Glomerular visceral epithelial cell (primary cell): ENCODE measurements at regions not wholly inside any gene's neighbourhood (a gene's known extent, or its start where the extent isn't known, plus 50 kb on each side); places are given as distances from the start of the nearest gene placed in this dataset.
"Not testable (repeated sequence)": the region's sequence is repeated elsewhere in the genome, so short reads cannot be mapped to it uniquely, and the experiment has no call there.

Source experiments
- DNase-seq: peaks from one replicate; pipeline ENCODE4 v3.0.0-alpha.2; 2016; ENCODE audit errors: extremely low spot score

DNA sequence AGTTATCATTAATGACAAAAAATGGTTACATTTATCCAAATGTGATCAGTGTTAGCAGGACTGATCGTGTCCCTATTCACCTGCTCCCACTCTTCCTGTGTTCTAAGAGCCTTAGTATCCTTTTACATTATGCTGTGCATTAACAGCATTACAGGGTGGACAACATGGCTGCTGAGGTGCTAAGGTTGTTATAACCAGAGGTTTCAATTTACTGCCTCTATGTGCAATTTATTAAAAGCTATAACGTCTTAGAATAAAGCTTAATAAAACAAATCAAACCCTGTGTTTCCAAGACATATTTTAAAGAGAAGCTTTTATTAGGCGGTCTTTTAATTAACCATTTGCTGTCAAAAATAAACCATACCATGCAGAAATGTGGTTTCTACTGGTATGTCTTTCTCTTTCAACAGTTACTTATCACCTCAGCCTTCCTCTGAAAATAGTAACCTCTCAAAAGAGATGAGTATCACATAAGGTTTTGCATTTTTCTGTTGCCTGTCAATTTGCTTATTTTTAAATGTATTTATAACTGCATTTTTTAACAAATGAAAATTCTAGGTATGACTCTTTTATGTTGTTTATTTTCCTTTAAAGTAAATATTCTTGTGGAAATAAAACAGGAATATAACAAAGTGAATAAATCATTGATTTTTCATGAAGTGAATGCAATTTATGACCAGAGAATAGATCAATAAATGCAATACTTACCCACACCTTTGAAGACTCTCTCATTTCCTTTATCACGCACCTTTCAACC is 849.8 kb upstream of the SORCS1 start:
- DNase-seq: no peak

DNA sequence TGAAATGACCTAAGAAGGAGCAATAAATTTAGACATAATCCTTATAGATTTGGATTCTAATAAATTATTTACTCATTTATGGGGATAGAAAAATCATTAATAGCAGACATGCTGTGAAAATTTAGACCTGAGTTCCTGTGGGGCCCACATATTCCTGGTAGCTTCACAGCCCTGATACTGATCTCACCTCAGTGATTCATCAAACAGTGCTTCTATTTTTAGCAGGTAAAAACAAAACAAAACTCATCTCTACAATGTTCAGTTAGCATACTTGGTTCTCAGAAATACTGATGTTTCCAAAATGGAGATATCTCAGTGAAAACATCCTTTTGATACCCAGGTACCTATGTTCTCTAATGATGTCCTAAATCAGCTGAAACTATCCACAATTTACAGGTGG is 841.1 kb upstream of the SORCS1 start:
- no peak for DNase-seq

DNA sequence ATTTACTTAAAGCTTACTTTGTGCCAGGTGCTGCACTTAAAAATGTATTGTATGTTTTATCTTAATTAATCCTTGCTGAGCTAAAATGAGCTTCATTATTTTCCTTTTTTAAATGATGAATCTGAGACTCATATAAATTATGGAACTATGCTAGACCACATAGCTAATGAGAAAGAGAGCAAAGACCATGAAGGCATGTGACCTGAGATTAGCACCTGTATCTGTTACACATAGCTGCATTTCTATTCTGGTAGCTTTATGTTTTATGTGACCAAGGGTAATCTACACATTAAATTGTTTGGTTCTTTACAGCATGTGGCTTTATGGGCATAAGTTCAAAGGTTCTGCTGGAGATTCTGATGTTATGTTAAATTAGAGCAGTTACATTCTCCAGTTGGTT is 839.1 kb upstream of the SORCS1 start:
- DNase-seq: no peak

DNA sequence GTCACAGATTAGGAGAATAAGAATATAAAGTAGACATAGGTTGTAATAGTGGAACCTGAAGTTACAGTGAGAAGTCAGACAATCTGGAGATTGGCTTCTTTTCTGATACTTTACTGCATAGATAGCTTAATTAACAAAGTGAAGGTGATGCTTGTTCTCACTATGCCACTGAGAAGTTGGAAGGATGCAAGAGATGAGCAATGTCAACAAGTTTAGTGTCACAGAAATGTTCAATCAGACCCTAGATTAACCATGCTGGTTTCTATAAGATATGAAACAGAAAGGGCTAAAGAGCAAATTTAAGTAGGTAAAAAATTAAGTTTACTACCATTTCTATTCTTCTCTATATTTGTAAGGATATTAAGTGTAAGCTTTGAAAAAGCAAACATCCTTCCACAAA is 838.6 kb upstream of the SORCS1 start:
- no peak for DNase-seq

DNA sequence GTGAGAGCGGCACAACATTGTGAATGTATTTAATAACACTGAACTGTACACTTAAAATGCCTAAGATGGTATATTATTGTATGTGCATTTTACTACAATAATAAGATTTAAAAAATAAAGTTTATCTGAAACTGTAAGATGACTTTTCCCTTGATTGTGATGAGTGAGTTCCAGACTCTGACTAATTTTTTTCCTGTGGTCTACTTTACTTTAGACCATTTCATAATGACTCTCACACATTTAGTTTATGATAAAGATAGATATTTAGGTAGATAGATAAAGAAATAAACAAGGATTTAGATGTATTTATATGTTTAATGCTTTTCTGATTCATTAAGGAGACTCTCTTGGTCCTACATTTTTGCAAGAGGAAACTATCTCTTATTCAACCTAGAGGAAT is 835.9 kb upstream of the SORCS1 start:
- DNase-seq: no peak

DNA sequence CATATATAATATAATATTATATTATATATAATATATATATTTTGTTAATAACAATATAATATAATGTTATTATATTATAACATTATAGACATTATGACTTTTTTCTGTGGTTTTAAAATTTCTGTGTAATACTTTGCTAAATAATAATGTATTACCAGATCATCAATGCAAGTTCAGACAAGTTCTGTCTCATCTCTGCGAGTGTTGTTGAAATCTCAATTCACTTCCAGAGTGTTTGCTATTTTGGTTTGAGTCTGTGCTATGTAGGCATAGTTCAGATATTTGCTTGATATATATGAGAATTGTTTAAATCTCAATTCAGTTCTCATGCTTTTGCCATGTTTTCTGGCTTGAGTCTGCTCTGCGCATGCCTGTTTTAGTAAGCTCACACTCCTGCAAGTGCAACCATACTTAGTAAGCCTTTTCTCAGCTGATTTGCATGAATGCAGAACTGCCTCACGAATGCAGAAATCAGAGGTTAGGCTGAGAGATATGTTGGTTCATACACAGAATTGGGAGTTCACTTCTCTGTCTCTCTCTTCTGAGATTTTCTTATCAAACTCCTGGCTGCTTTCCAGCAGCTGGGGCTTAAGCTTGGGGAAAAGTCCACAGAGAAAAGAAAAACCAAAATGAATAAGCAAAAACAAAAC is 830.2 kb upstream of the SORCS1 start:
- DNase-seq: no peak

DNA sequence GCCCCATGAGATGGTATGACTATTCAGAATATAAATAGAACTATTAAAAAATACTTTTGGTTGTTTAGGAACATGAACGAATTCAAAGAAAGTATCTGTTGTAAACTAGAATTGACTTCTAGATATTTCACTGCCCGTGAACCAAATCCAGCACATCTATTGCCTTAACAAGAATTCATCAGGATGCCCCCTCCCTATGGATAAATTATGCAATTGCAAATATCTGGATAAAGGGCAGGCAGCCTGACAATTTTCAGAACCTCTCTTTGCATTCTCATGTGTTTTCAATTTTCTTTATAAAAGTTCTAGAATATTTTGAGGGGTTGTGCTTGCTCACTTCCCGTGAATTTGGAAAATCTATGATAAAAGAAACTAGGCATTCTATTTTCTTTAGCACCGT is 822.1 kb upstream of the SORCS1 start:
- no peak for DNase-seq

DNA sequence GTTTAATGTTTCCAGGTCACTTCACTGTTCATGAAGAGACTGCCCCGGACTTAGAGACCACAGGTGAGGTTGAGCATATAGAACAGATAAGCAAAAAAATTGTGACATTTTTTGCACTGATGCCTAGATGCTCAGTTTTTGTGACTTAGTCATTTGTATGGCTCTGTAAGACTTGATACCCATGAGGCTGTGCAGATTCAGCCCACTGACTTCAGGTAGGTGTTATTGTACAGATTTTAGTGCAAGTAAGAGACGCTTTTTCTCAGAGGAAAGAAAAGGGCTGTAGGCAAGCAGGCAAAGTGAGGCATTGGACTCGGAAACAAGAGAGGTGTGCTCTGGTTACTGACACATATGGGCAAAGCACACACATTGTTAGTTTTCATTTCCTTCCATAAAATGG is 820.1 kb upstream of the SORCS1 start:
- DNase-seq: no peak

DNA sequence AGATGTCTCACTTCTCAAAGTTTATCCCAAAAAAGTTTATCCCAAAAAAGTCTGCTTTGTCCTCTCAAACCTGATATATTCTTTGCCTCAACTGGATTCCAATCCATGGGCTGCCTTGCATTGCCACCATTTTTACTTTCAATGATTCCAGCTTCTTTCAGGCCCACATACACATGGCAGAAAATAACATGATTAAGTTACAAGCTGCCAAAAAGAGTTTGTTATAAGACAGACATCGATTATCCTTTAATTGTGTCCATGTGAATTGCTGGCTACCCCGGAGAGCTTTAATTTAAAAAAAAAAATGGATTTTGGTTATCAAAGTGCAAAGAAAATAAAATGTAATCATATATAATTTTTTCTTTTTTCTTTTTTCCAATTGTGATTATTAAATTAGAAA is 819.6 kb upstream of the SORCS1 start:
- DNase-seq: no peak

DNA sequence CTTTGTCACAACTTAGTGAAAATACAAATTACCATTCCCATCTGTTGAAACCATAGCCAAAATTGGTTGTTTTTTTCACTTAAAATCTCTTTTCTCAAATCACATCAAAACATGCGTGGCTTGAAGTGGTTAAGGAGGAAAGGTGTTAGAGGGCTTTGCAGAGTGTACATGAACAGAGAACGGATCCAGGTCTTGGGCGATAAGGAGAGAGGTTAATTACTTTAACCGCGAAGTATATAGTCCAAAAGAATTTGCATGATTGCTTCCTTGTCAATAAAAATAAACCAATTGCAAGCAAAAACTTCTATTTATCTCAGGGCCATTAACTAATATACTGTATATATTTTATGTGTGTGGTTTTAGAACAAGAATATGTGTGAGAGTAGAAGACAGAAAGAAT is 813.9 kb upstream of the SORCS1 start:
- DNase-seq: no peak

DNA sequence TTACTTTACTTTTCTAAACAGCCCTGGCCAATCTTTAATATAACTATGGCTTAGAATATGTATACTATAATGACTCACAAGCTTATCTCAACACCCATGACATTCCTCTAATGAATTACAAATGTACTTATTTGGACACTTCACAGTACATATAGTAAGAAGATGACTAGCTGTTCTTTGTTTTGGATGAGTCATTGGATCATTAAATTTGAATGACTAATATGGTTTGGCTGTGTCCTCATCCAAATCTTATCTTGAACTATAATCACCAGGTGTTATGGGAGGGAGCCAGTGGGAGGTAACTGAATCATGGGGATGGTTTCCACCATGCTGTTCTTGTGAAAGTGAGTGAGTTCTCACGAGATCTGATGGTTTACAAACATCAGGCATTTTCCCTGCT is 807.5 kb upstream of the SORCS1 start:
- no peak for DNase-seq

DNA sequence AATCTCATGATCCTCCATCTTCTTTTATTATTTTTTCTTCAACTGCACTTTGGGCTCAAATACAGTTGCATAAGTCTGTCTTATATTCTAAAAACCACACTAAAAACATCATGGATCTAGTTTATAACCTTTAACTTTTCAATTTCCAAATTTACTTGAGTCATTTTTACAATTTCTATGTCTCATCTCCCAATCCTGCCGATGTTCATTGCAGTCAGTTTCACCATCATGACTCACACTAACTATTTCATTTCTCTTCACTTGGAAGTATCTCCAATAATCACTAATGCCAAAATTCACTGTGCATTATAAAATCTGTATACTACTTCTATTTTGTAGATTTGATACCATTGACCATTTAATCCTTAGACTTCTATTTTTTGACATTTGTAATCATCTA is 806.9 kb upstream of the SORCS1 start:
- no peak for DNase-seq

DNA sequence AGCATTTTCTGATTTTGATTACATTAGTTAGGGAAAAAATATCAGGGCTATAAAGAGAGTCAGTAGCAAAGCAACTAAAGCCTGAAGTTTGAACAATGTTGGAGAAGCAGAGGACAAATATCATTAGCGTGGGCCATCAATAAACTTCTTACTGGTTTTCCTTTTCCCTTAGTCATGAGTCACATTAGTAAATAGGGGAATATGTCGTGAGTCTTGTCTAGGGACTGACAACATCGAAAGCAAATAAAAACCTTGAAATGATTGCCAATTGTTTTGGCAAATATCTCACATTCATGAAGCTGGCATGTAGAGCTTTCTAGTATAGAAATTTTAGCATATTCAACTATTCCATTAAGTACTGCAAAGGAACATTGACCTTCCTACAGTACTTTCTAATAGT is 806.0 kb upstream of the SORCS1 start:
- no peak for DNase-seq

DNA sequence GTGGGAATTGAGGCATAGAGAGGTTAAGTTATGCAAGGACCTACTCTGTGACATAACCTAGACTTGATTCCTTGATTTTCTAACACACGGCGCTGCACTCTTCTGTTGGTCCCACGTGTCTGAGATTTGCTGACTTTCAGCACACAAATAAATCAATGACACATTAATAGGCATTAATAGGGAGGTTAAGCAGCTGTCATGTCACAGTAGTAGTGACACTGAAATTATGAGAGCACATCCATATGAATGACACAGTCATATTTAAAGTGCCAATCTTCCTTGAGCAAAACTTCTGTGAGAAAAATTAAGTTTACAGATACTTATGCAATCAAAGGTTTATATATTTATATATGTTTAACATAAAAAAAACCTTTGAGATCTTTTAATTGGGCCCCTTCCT is 805.4 kb upstream of the SORCS1 start:
- no peak for DNase-seq

DNA sequence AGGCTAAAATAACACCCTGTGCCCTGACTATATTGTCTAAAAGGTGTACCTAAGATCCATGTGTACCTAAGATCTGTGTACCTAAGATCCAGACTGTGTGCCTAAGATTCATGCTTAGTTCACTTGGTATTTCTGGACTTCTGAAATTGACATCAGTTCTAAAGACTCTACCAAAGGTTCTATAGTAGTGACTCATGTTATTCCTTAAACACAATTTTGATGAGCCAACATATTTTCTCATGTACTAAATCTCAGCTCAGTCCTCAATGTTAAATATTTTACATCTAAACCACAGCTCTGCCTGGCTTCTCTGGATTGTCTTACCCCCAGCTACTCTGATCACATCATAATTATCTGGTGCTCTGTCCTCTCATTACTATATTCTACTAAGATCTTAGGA is 802.3 kb upstream of the SORCS1 start:
- no peak for DNase-seq

DNA sequence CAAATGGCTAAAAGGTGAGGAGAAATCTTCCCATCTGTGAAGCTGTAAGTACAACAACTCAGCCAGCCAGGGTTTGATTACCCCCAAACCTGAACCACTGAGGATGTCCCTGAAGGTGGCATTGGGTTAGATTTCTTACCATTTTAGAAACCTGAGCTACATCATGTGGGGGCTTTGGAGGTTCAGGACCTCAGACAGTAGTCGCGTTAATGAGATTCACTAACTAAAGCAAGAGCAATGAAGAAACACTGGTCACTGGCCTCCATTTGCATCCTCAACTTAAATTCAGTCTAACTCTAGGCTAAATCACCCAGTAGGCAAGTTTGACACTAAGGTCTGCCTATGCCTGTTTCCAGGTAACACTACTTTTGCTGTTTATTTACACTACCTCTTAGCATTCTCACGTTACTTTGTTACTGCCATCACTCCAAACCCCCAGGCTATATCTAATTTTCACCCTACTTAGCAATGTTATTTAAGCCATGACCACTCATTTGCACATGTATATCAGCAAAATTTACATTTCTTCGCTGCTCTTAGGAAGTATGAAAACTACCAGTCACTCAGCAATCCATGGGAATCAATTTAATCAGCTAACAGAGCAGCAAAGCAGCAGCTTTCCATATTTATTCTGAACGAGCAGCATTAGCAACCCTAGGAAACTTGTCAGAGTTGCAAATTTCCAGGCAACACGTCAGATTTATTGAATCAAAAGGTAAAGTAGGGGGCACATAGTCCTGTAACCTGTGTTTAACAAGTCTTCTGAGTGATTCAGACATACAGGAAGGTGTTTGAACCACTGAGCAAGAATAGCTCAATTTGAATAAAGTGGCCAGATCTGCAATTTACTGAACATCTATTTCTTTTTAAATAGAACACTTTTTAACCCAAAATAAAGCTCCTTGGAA is 788.4 kb upstream of the SORCS1 start:
- no peak for DNase-seq

DNA sequence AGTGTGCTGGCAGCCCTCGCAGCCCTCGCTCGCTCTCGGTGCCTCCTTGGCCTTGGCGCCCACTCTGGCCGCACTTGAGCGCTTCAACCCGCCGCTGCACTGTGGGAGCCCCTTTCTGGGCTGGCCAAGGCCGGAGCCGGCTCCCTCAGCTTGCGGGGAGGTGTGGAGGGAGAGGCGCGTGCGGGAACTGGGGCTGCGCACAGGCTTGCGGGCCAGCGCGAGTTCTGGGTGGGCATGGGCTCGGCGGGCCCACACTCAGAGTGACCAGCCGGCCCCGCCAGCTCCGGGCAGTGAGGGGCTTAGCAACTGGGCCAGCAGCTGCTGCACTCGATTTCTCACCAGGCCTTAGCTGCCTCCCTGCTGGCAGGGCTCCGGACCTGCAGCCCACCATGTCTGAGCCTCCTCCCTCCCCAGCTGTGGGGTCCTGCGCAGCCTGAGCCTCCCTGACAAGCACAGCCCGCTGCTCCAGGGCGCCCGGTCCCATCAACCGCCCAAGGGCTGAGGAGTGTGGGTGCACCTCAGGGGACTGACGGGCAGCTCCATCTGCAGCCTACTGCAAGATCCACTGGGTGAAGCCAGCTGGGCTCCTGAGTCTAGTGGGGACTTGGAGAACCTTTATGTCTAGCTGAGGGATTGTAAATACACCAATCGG is 786.0 kb upstream of the SORCS1 start:
- not testable (repeated sequence) for DNase-seq

DNA sequence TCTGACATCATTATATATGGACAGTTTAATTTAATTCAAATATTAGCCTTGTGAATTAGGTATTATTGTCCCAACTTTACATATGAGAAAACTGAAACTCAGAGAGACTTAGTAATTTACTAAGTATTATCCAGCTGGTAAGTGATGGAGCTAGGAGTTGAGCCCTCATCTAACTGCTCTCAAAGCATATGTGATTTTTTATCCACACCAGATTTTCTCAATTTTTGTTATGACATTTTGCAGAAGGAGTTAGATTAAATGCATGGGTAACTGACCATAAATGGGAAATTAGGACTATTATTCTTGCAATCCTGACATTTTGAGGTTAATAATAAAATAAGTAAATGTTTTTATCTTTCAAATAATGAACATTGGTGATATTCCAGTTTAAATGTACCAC is 778.3 kb upstream of the SORCS1 start:
- no peak for DNase-seq

DNA sequence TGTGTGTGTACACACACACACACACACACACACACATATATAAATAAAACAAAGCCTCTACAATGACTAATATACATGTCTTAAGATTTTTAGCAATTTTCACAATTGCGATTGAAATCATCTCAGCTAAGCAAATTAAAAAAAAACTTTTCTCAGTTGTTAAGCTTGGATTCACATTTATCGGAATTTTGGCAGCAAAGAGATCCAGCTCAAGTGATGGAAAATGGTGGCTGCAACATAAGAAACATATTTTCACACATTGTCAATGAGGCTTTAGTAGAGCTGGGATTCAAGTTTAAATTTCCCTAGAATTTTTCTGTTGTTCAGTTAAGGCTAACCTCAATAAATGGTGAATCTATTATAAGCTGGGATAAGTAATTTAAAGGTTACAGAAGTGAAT is 768.6 kb upstream of the SORCS1 start:
- no peak for DNase-seq

DNA sequence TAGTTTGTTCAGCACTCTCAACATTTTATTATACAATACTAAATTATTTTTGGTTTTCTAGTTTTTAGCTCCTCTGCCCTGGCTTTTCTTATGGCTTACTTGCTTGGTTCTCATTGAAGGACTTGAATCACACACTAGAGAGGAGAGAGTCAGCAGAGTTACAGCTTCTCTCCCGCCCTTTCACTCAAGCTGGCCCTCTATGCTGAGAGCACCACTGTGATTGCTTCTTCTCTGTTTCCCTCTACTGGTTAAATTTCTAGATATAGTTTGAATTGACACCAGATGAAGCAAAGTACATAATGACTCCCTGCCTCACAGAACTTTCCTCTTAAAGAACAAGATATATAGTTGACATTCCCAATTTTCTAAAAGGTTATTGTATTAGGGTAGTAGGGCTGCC is 767.3 kb upstream of the SORCS1 start:
- no peak for DNase-seq

DNA sequence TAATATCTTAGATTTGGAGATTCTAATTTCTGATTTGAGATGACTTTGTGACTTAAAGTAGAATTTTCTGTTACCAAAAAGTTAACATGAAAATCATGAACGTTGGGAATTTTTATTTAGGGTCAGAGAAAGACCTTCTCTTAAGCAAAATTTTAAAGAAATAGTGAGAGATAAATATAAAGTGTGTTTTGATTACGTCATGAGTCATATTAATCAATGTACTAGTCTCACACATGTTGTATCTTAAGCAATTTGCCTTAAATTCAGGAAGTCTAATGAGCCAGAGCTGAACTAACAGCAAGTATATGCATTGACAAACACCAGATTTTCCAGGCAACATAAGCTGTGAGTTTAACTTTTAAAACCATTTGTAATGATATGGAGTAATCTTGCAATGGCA is 765.5 kb upstream of the SORCS1 start:
- DNase-seq: no peak

DNA sequence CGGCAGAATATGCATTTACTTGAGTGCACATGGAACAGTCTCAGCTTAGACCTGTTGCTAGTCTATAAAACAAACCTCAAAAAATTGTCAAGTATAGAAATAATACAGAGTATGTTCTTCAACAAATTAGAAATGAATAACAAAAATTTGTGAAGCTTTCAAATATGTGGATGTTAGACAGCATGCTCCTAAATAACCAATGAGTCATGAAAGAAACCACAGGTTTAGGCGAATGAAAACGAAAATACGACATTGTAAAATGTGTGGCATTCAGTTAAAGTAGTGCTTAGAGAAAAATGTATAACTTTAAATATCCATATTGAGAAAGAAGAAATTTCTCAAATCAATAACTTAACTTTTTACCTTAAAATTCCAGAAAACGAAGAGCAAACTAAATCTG is 760.0 kb upstream of the SORCS1 start:
- no peak for DNase-seq
